Gastroesophageal sphincter (tissue), 4 donors: ENCODE measurements at regions not wholly inside any gene's neighbourhood (a gene's known extent, or its start where the extent isn't known, plus 50 kb on each side); places are given as distances from the start of the nearest gene placed in this dataset.
"Not testable (repeated sequence)": the region's sequence is repeated elsewhere in the genome, so short reads cannot be mapped to it uniquely, and the experiment has no call there.

ENCODE experiments used
- ATAC-seq: fragments of 150-250 bp; one replicate; pipeline ENCODE4 v1.9.1; 2016; ENCODE audit warnings: mild to moderate bottlenecking, moderate library complexity
- H3K27ac ChIP-seq, 4 donors: fragments of 200-600 bp; sonication (generic) in 3 of 4; 1 replicate in 3 of 4; 2 replicates in 1 of 4; pipeline ENCODE4 v1.5.1; 2016 to 2019
- H3K27me3 ChIP-seq: fragments of 200-600 bp; sonication (generic); one replicate; pipeline ENCODE4 v1.5.1; 2019
- H3K36me3 ChIP-seq, 2 donors: fragments of 200-600 bp; sonication (generic); one replicate each; pipeline ENCODE4 v1.5.1; 2019; ENCODE audit warnings: control low read depth in 1 of 2
- H3K4me1 ChIP-seq, 3 donors: fragments of 200-600 bp; sonication (generic); 1 replicate in 2 of 3; 2 replicates in 1 of 3; pipeline ENCODE4 v1.5.1; 2016 to 2019; ENCODE audit warnings: control low read depth in 2 of 3
- H3K4me3 ChIP-seq, 2 donors: fragments of 200-600 bp; sonication (generic); one replicate each; pipeline ENCODE4 v1.5.1; 2019; ENCODE audit warnings: mild to moderate bottlenecking in 1 of 2, moderate library complexity in 1 of 2
- H3K9me3 ChIP-seq, 3 donors: fragments of 200-600 bp; sonication (generic); one replicate each; pipeline ENCODE4 v1.5.1; 2017 to 2019; ENCODE audit warnings: control low read depth in 2 of 3
- EP300 ChIP-seq: sonication (generic); formaldehyde crosslinking; IDR thresholded peaks from one replicate; pipeline ENCODE4 v1.6.1; 2017; ENCODE audit warnings: antibody characterized with exemption, mild to moderate bottlenecking
- POLR2A ChIP-seq, 2 donors: fragments of 450-650 bp; IDR thresholded peaks; one replicate each; pipeline ENCODE4 v1.6.1; 2017; ENCODE audit warnings: antibody characterized with exemption in 2 of 2, mild to moderate bottlenecking in 2 of 2, moderate library complexity in 1 of 2
- POLR2AphosphoS5 ChIP-seq: sonication (generic); formaldehyde crosslinking; IDR thresholded peaks from one replicate; pipeline ENCODE4 v1.6.1; 2017; ENCODE audit warnings: antibody characterized with exemption
- WGBS, 2 donors: methylation state at CpG; one replicate each; pipeline ENCODE4 v1.1.5; 2018; ENCODE audit warnings: low coverage in 1 of 2; 5-methylcytosine and 5-hydroxymethylcytosine counted together
- TF ChIP-seq, protein P1 (sequence below), 4 experiments: fragments of 200-600 bp in 2 of 4; fragments of 450-650 bp in 2 of 4; sonication (generic) in 1 of 4; IDR thresholded peaks; one replicate each; pipeline ENCODE4 v1.5.1; 2017 to 2019; ENCODE audit warnings: antibody characterized with exemption in 4 of 4, mild to moderate bottlenecking in 2 of 4, moderate library complexity in 2 of 4

DNA sequence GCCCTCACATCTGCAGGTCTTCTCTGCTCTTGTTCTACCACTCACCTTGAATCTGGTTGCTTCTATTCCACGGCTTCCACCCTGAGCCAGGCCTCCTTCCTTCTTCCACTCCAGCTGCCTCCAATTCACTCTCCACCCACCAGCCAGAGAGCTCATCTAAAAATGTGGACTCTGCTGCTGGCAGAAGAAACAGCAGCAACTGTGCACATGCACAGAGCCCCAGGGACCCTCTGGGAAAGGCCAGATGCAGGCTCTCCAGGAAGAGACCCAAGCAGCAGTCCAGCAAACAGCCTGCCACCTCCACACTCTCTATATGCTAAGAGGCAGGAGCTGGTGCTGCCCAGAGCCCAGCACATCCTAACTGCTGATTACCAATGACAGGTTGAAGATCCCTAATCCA lies 162.6 kb upstream of the TOP1 start:
- no peak overlapping the region for H3K4me3 ChIP-seq
- peaks cover 4% of the 10 kb centered on the region for H3K27me3 ChIP-seq
- no peak for ATAC-seq
- no peaks in the 10 kb centered on the region for H3K9me3 ChIP-seq
- WGBS, 2 donors: 14 to 86% methylated on average over 1 of the region's 1 CpG
- TF ChIP-seq POLR2A (IDR thresholded peaks at IDR 0.05): no peak
- TF ChIP-seq, protein P1, sequence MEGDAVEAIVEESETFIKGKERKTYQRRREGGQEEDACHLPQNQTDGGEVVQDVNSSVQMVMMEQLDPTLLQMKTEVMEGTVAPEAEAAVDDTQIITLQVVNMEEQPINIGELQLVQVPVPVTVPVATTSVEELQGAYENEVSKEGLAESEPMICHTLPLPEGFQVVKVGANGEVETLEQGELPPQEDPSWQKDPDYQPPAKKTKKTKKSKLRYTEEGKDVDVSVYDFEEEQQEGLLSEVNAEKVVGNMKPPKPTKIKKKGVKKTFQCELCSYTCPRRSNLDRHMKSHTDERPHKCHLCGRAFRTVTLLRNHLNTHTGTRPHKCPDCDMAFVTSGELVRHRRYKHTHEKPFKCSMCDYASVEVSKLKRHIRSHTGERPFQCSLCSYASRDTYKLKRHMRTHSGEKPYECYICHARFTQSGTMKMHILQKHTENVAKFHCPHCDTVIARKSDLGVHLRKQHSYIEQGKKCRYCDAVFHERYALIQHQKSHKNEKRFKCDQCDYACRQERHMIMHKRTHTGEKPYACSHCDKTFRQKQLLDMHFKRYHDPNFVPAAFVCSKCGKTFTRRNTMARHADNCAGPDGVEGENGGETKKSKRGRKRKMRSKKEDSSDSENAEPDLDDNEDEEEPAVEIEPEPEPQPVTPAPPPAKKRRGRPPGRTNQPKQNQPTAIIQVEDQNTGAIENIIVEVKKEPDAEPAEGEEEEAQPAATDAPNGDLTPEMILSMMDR (IDR thresholded peaks at IDR 0.05): no peak
- TF ChIP-seq POLR2AphosphoS5: no peak
- no peak for TF ChIP-seq EP300
- no peak overlapping the region for H3K27ac ChIP-seq
- no peaks in the 10 kb centered on the region for H3K36me3 ChIP-seq
- H3K4me1 ChIP-seq: peaks cover 5 to 22% (median 13%) of the 10 kb centered on the region in 3 donors

DNA sequence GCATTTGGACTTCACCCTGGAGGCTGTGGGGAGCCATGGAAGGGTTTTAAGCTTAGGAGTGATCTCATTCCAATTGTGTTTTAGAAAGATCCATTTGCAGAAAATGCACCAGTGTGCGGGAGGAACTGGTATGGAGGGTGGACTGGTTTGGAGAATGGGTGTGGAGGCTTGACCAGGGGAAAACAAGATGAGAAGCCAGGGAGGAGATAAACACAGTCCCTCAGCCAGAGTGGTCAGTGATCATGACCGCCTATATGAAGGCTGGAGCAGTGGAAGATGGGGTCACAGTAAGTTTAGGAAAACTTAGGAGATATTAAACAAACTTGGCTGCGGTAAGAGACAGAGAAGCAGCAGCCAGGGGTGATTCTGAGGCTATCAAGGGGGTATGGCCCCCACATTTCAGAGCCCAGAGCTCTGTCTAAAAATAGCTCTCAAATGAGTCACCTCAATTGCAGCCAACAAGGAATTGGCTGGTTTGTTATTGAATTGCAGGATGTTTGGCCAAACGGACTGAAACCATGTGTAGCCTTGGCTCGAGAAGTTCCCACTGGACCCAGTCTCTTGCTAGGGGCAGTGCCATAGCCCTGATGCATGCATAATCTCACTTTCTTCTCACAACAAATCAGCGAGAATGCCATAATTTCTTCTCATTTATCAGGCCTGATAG lies 159.9 kb upstream of the TOP1 start:
- peak; percentile 66 for ATAC-seq
- Histone ChIP-seq H3K27me3 (no peaks in the 10 kb centered on the region), H3K4me3 (no peak overlapping the region), H3K36me3 (no peaks in the 10 kb centered on the region), H3K4me1 (peaks cover 5 to 22% (median 13%) of the 10 kb centered on the region in 3 donors), H3K9me3 (no peaks in the 10 kb centered on the region), H3K27ac (peak overlapping the region in 2 of 4 donors; percentile 2 to 6)
- WGBS, 2 donors: 11 to 24% methylated on average over 6 of the region's 6 CpGs
- TF ChIP-seq, protein P1 (IDR thresholded peaks at IDR 0.05): no peak
- no peak for TF ChIP-seq EP300
- TF ChIP-seq POLR2AphosphoS5: no peak
- TF ChIP-seq POLR2A (IDR thresholded peaks at IDR 0.05): no peak

- TF ChIP-seq POLR2A (IDR thresholded peaks at IDR 0.05): no peak
- TF ChIP-seq EP300: no peak
- TF ChIP-seq, protein P1 (IDR thresholded peaks at IDR 0.05): no peak
- TF ChIP-seq POLR2AphosphoS5: no peak
- Histone ChIP-seq H3K27ac (peak overlapping the region in 2 of 4 donors; percentile 2 to 34), H3K27me3 (no peaks in the 10 kb centered on the region), H3K36me3 (no peaks in the 10 kb centered on the region), H3K4me1 (peaks cover 5 to 22% (median 13%) of the 10 kb centered on the region in 3 donors), H3K9me3 (no peaks in the 10 kb centered on the region), H3K4me3 (no peak overlapping the region)
- no peak for ATAC-seq
- 52 to 57% methylated on average over 5 of the region's 12 CpGs for WGBS, 2 donors
These were observed 159.1 kb upstream of the TOP1 start for GRCh38 chr20:40869218-40870147.

- Histone ChIP-seq H3K27ac (no peak overlapping the region), H3K36me3 (no peaks in the 10 kb centered on the region), H3K4me1 (no peaks in the 10 kb centered on the region), H3K4me3 (no peak overlapping the region), H3K9me3 (peaks cover 0 to 5% (median 0%) of the 10 kb centered on the region in 3 donors), H3K27me3 (peaks cover 4% of the 10 kb centered on the region)
- TF ChIP-seq POLR2A (IDR thresholded peaks at IDR 0.05): no peak
- no peak for TF ChIP-seq EP300
- TF ChIP-seq, protein P1 (IDR thresholded peaks at IDR 0.05): no peak
- no peak for TF ChIP-seq POLR2AphosphoS5
- no peak for ATAC-seq
- WGBS, 2 donors: 45 to 70% methylated on average over 2 to 4 of the region's 9 CpGs
These were observed 153.2 kb upstream of the TOP1 start for GRCh38 chr20:40875116-40876085.

GRCh38 chr20:40878099-40878498 lies 150.5 kb upstream of the TOP1 start:
- H3K36me3 ChIP-seq, H3K4me1 ChIP-seq, H3K27me3 ChIP-seq, ATAC-seq, H3K4me3 ChIP-seq, H3K27ac ChIP-seq: not testable (repeated sequence)
- 71 to 90% methylated on average over 1 of the region's 1 CpG for WGBS, 2 donors
- peaks cover 0 to 16% (median 0%) of the 10 kb centered on the region in 3 donors for H3K9me3 ChIP-seq
